Occipital lobe (tissue), 1 donor: ENCODE measurements at regions not wholly inside any gene's neighbourhood (a gene's known extent, or its start where the extent isn't known, plus 50 kb on each side); places are given as distances from the start of the nearest gene placed in this dataset.
A peak's percentile ranks its signal among the peaks of the same experiment; 100 is the strongest.

ENCODE experiments used
- DNase-seq: peaks from one replicate; lab custom pipeline; 2025; lab: John Stamatoyannopoulos, UW

GRCh38 chr3:59422312-59422711 is 372.5 kb upstream of the CFAP20DC start:
- DNase-seq: no peak

- DNase-seq: peak; percentile 18
Observed at GRCh38 chr3:59418836-59419235, 369.0 kb upstream of the CFAP20DC start.

- DNase-seq: no peak
Observed at GRCh38 chr3:59412516-59412915, 362.7 kb upstream of the CFAP20DC start.

- DNase-seq: no peak
Observed at GRCh38 chr3:59411694-59412093, 361.9 kb upstream of the CFAP20DC start.

- no peak for DNase-seq
Observed at GRCh38 chr3:59411186-59411585, 361.4 kb upstream of the CFAP20DC start.

- no peak for DNase-seq
Observed at GRCh38 chr3:59408047-59408624, 358.3 kb upstream of the CFAP20DC start.

- DNase-seq: no peak
Observed at GRCh38 chr3:59407425-59407824, 357.6 kb upstream of the CFAP20DC start.

- no peak for DNase-seq
Observed at GRCh38 chr3:59406943-59407342, 357.1 kb upstream of the CFAP20DC start.

GRCh38 chr3:59404851-59405250 is 355.0 kb upstream of the CFAP20DC start:
- no peak for DNase-seq

GRCh38 chr3:59404064-59404463 is 354.2 kb upstream of the CFAP20DC start:
- no peak for DNase-seq

GRCh38 chr3:59401924-59402323 is 352.1 kb upstream of the CFAP20DC start:
- DNase-seq: no peak

- DNase-seq: no peak
Observed at GRCh38 chr3:59392116-59392515, 342.3 kb upstream of the CFAP20DC start.

GRCh38 chr3:59391131-59391530 is 341.3 kb upstream of the CFAP20DC start:
- DNase-seq: no peak

GRCh38 chr3:59388555-59389270 is 338.9 kb upstream of the CFAP20DC start:
- no peak for DNase-seq

- no peak for DNase-seq
Observed at GRCh38 chr3:59386165-59386564, 336.3 kb upstream of the CFAP20DC start.

GRCh38 chr3:59385547-59385946 is 335.7 kb upstream of the CFAP20DC start:
- no peak for DNase-seq

GRCh38 chr3:59381282-59381681 is 331.5 kb upstream of the CFAP20DC start:
- no peak for DNase-seq

- DNase-seq: no peak
Observed at GRCh38 chr3:59380146-59380545, 330.3 kb upstream of the CFAP20DC start.

- DNase-seq: no peak
Observed at GRCh38 chr3:59374818-59375211, 325.0 kb upstream of the CFAP20DC start.

- DNase-seq: no peak
Observed at GRCh38 chr3:59374091-59374817, 324.4 kb upstream of the CFAP20DC start.

GRCh38 chr3:59372346-59372745 is 322.5 kb upstream of the CFAP20DC start:
- no peak for DNase-seq

- no peak for DNase-seq
Observed at GRCh38 chr3:59368900-59369675, 319.3 kb upstream of the CFAP20DC start.
